ENCODE measurements at regions not wholly inside any gene's neighbourhood (a gene's known extent, or its start where the extent isn't known, plus 50 kb on each side); places are given as distances from the start of the nearest gene placed in this dataset.

DNA sequence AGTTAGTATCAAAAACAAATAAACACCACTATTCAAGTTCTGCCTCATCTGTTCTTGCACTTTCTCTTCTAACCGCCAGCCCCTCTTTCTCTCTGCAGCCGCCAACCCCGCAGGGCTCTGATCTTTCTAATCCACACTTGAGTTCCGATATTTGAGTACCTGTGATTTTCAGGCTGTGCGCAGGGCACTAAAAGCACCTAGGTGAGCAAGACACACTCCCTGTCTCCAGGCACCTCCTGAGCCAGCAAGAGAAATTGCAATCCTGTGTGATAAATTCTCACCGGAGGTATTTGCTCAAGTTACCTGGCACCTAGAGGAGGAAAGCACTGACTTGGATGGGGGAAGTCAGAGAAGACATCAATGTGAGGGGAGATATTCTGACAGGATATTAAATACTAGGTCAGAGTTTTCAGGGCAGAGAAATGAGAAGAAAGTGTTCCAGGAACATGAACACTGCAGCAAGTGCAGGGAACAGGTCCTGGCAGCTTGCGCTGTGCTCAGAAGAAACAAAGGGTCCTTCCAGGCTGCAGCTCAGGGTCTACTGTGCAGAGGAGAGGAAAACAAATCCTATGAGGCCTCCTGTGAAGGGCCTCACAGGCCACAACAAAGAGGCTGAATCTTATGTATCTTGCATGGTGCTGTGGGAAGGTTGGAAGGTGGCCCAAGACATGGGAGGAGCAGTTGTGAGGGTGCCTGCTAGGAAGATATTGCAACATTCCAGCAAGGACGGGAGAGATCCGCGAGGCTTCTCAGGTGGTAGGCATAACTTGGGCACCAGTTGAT lies 568.7 kb upstream of the MGMT start:
- POLR2A ChIA-PET: no interaction called here
- Histone ChIP-seq H3K4me1 (ENCODE audit: control insufficient read depth in 1 of 2, insufficient read depth in 2 of 2, low read depth in 1 of 2, low read length in 1 of 2) (no peaks in the 10 kb centered on the region), H3F3A (replicated peaks; ENCODE audit: insufficient read depth) (no peaks in the 10 kb centered on the region), H3K27me3 (ENCODE audit: insufficient read depth) (no peaks in the 10 kb centered on the region), H2AFZ (ENCODE audit: low read depth) (no peak overlapping the region), H3K36me3 (replicated peaks in 1 of 2; ENCODE audit: control insufficient read depth in 1 of 2, insufficient read depth in 2 of 2, low read length in 1 of 2) (no peaks in the 10 kb centered on the region), H3K9me3 (no peaks in the 10 kb centered on the region), H3K27ac (ENCODE audit: low read depth in 2 of 2, low read length in 1 of 2) (no peak overlapping the region), H3K4me2 (no peak overlapping the region), H3K79me2 (ENCODE audit: insufficient read depth) (no peaks in the 10 kb centered on the region), H3K9me2 (no peaks in the 10 kb centered on the region), H3K4me3 (ENCODE audit: low read depth in 2 of 2, low read length in 1 of 2) (no peak overlapping the region), H4K20me1 (ENCODE audit: insufficient read depth) (no peaks in the 10 kb centered on the region), H3K9ac (no peak overlapping the region)
- CTCF ChIA-PET: no interaction called here
- no peak for DNase-seq
- WGBS (ENCODE audit: low lambda C conversion rate): 73% methylated on average over 10 of the region's 10 CpGs
- TF ChIP-seq GATA2 (CRISPR knock-in tag; IDR thresholded peaks at IDR 0.05) (no peak), NRF1 (IDR thresholded peaks at IDR 0.05; ENCODE audit: low read depth, low read length) (no peak), MEF2A (IDR thresholded peaks at IDR 0.05; ENCODE audit: borderline replicate concordance, low read depth) (no peak), SMC3 (IDR thresholded peaks at IDR 0.05; ENCODE audit: low read depth, low read length) (no peak), ELF1 (IDR thresholded peaks at IDR 0.05) (no peak), POLR2AphosphoS5 (IDR thresholded peaks at IDR 0.05; ENCODE audit: low read depth, low read length) (no peak), GABPA (IDR thresholded peaks at IDR 0.05; ENCODE audit: low read depth) (no peak)
- TF ChIP-seq, protein P1, sequence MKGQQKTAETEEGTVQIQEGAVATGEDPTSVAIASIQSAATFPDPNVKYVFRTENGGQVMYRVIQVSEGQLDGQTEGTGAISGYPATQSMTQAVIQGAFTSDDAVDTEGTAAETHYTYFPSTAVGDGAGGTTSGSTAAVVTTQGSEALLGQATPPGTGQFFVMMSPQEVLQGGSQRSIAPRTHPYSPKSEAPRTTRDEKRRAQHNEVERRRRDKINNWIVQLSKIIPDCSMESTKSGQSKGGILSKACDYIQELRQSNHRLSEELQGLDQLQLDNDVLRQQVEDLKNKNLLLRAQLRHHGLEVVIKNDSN (IDR thresholded peaks at IDR 0.05; ENCODE audit: borderline replicate concordance, low read depth): no peak
- TF ChIP-seq, protein P2, sequence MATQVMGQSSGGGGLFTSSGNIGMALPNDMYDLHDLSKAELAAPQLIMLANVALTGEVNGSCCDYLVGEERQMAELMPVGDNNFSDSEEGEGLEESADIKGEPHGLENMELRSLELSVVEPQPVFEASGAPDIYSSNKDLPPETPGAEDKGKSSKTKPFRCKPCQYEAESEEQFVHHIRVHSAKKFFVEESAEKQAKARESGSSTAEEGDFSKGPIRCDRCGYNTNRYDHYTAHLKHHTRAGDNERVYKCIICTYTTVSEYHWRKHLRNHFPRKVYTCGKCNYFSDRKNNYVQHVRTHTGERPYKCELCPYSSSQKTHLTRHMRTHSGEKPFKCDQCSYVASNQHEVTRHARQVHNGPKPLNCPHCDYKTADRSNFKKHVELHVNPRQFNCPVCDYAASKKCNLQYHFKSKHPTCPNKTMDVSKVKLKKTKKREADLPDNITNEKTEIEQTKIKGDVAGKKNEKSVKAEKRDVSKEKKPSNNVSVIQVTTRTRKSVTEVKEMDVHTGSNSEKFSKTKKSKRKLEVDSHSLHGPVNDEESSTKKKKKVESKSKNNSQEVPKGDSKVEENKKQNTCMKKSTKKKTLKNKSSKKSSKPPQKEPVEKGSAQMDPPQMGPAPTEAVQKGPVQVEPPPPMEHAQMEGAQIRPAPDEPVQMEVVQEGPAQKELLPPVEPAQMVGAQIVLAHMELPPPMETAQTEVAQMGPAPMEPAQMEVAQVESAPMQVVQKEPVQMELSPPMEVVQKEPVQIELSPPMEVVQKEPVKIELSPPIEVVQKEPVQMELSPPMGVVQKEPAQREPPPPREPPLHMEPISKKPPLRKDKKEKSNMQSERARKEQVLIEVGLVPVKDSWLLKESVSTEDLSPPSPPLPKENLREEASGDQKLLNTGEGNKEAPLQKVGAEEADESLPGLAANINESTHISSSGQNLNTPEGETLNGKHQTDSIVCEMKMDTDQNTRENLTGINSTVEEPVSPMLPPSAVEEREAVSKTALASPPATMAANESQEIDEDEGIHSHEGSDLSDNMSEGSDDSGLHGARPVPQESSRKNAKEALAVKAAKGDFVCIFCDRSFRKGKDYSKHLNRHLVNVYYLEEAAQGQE (IDR thresholded peaks at IDR 0.05; ENCODE audit: low read depth, low read length): no peak

DNA sequence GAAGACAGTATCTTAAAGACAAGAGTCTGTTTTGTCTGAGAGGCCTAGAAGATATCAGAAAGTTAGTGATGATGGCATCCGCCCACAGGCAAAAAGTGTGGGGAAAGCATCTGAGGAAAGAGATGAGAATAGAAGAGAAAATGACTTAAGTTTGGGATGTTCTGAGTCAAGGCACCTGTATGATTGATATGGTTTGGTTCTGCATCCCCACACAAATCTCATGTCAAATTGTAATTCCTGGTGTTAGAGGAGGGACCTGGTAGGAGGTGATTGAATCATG lies 568.2 kb upstream of the MGMT start:
- WGBS (ENCODE audit: low lambda C conversion rate): 36% methylated on average over 1 of the region's 1 CpG
- Histone ChIP-seq H3F3A (replicated peaks; ENCODE audit: insufficient read depth) (no peaks in the 10 kb centered on the region), H3K27ac (ENCODE audit: low read depth in 2 of 2, low read length in 1 of 2) (no peak overlapping the region), H3K4me2 (no peak overlapping the region), H3K4me3 (ENCODE audit: low read depth in 2 of 2, low read length in 1 of 2) (no peak overlapping the region), H3K9ac (no peak overlapping the region), H3K9me2 (no peaks in the 10 kb centered on the region), H3K4me1 (ENCODE audit: control insufficient read depth in 1 of 2, insufficient read depth in 2 of 2, low read depth in 1 of 2, low read length in 1 of 2) (no peaks in the 10 kb centered on the region), H4K20me1 (ENCODE audit: insufficient read depth) (no peaks in the 10 kb centered on the region), H3K9me3 (no peaks in the 10 kb centered on the region), H2AFZ (ENCODE audit: low read depth) (no peak overlapping the region), H3K27me3 (ENCODE audit: insufficient read depth) (no peaks in the 10 kb centered on the region), H3K79me2 (ENCODE audit: insufficient read depth) (no peaks in the 10 kb centered on the region), H3K36me3 (replicated peaks in 1 of 2; ENCODE audit: control insufficient read depth in 1 of 2, insufficient read depth in 2 of 2, low read length in 1 of 2) (no peaks in the 10 kb centered on the region)
- no peak for DNase-seq
- POLR2A ChIA-PET: no interaction called here
- CTCF ChIA-PET: no interaction called here
- TF ChIP-seq RAD21 (IDR thresholded peaks at IDR 0.05; ENCODE audit: low read length) (no peak), GATA2 (CRISPR knock-in tag; IDR thresholded peaks at IDR 0.05) (no peak), SMC3 (IDR thresholded peaks at IDR 0.05; ENCODE audit: low read depth, low read length) (no peak), JUND (IDR thresholded peaks at IDR 0.05) (no peak), GABPA (IDR thresholded peaks at IDR 0.05; ENCODE audit: low read depth) (no peak), NFIC (IDR thresholded peaks at IDR 0.05; ENCODE audit: borderline replicate concordance) (no peak), RFX5 (IDR thresholded peaks at IDR 0.05; ENCODE audit: low read length) (no peak), POLR2AphosphoS5 (IDR thresholded peaks at IDR 0.05; ENCODE audit: low read depth, low read length) (no peak), SIN3A (IDR thresholded peaks at IDR 0.05; ENCODE audit: borderline replicate concordance, low read depth, low read length) (no peak), TEAD4 (IDR thresholded peaks at IDR 0.05; ENCODE audit: borderline replicate concordance, insufficient read depth) (no peak), ELF1 (IDR thresholded peaks at IDR 0.05) (no peak), TAF1 (IDR thresholded peaks at IDR 0.05; ENCODE audit: borderline replicate concordance, low read depth, low read length) (no peak)
- TF ChIP-seq, protein P3, sequence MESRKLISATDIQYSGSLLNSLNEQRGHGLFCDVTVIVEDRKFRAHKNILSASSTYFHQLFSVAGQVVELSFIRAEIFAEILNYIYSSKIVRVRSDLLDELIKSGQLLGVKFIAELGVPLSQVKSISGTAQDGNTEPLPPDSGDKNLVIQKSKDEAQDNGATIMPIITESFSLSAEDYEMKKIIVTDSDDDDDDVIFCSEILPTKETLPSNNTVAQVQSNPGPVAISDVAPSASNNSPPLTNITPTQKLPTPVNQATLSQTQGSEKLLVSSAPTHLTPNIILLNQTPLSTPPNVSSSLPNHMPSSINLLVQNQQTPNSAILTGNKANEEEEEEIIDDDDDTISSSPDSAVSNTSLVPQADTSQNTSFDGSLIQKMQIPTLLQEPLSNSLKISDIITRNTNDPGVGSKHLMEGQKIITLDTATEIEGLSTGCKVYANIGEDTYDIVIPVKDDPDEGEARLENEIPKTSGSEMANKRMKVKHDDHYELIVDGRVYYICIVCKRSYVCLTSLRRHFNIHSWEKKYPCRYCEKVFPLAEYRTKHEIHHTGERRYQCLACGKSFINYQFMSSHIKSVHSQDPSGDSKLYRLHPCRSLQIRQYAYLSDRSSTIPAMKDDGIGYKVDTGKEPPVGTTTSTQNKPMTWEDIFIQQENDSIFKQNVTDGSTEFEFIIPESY (IDR thresholded peaks at IDR 0.05; ENCODE audit: borderline replicate concordance, low read depth): no peak
- TF ChIP-seq, protein P4, sequence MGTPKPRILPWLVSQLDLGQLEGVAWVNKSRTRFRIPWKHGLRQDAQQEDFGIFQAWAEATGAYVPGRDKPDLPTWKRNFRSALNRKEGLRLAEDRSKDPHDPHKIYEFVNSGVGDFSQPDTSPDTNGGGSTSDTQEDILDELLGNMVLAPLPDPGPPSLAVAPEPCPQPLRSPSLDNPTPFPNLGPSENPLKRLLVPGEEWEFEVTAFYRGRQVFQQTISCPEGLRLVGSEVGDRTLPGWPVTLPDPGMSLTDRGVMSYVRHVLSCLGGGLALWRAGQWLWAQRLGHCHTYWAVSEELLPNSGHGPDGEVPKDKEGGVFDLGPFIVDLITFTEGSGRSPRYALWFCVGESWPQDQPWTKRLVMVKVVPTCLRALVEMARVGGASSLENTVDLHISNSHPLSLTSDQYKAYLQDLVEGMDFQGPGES (IDR thresholded peaks at IDR 0.05; ENCODE audit: low read depth, low read length): no peak
- TF ChIP-seq, protein P1 (IDR thresholded peaks at IDR 0.05; ENCODE audit: borderline replicate concordance, low read depth): no peak
